HepG2 (cell line): ENCODE measurements at regions not wholly inside any gene's neighbourhood (a gene's known extent, or its start where the extent isn't known, plus 50 kb on each side); places are given as distances from the start of the nearest gene placed in this dataset.
A peak's percentile ranks its signal among the peaks of the same experiment; 100 is the strongest.

Source experiments
- ARID5B ChIP-seq: IDR thresholded peaks from 2 replicates; pipeline ENCODE4 v1.4.0; 2020; ENCODE audit warnings: mild to moderate bottlenecking, missing genetic modification reagents
- CREBL2 ChIP-seq: sonication (generic); formaldehyde crosslinking; IDR thresholded peaks from 2 replicates; pipeline ENCODE4 v1.8.1; 2023; ENCODE audit warnings: missing genetic modification reagents, mild to moderate bottlenecking, borderline replicate concordance
- SYNCRIP ChIP-seq: fragments of 200-400 bp; formaldehyde crosslinking; IDR thresholded peaks from 2 replicates; pipeline ENCODE4 v1.6.1; 2018; ENCODE audit warnings: mild to moderate bottlenecking, low read depth, low read length; ENCODE audit not compliant: insufficient read depth
- TAF15 ChIP-seq: fragments of 200-400 bp; formaldehyde crosslinking; IDR thresholded peaks from one replicate; pipeline ENCODE4 v1.6.1; 2018; ENCODE audit warnings: mild to moderate bottlenecking, low read depth, low read length; ENCODE audit not compliant: poor library complexity, severe bottlenecking
- TRAFD1 ChIP-seq: sonication (generic); formaldehyde crosslinking; IDR thresholded peaks from 2 replicates; pipeline ENCODE4 v1.5.1; 2020; ENCODE audit warnings: missing genetic modification reagents, mild to moderate bottlenecking, borderline replicate concordance
- YEATS4 ChIP-seq: sonication (generic); formaldehyde crosslinking; IDR thresholded peaks from 2 replicates; pipeline ENCODE4 v1.4.0; 2020; ENCODE audit warnings: missing genetic modification reagents, borderline replicate concordance
- ZBTB37 ChIP-seq: sonication (generic); formaldehyde crosslinking; IDR thresholded peaks from 2 replicates; pipeline ENCODE4 v1.4.0; 2020; ENCODE audit warnings: mild to moderate bottlenecking, missing genetic modification reagents
- ZFP36 ChIP-seq: fragments of 150-350 bp; IDR thresholded peaks from 2 replicates; pipeline ENCODE4 v1.6.1; 2018; ENCODE audit warnings: borderline replicate concordance, low read length, low read depth; ENCODE audit not compliant: partially characterized antibody
- ZNF317 ChIP-seq: sonication (generic); formaldehyde crosslinking; IDR thresholded peaks from 2 replicates; pipeline ENCODE4 v1.5.0; 2020; ENCODE audit warnings: mild to moderate bottlenecking, missing genetic modification reagents
- ZNF451 ChIP-seq: sonication (generic); formaldehyde crosslinking; IDR thresholded peaks from 2 replicates; pipeline ENCODE4 v1.5.0; 2020; ENCODE audit warnings: mild to moderate bottlenecking, missing genetic modification reagents
- ZNF572 ChIP-seq: sonication (generic); formaldehyde crosslinking; IDR thresholded peaks from 2 replicates; pipeline ENCODE4 v1.5.1; 2020; ENCODE audit warnings: mild to moderate bottlenecking, missing genetic modification reagents
- ZSCAN31 ChIP-seq: sonication (generic); formaldehyde crosslinking; IDR thresholded peaks from 2 replicates; pipeline ENCODE4 v1.5.0; 2020; ENCODE audit warnings: low read depth, mild to moderate bottlenecking, missing genetic modification reagents
- TF ChIP-seq, protein P1 (sequence below): sonication (generic); formaldehyde crosslinking; conservative IDR thresholded peaks from 2 replicates; pipeline ENCODE4 v1.8.0; 2022; ENCODE audit warnings: missing genetic modification reagents
- TF ChIP-seq, protein P2 (sequence below): sonication (generic); formaldehyde crosslinking; IDR thresholded peaks from 2 replicates; pipeline ENCODE4 v1.4.0; 2020; ENCODE audit warnings: missing genetic modification reagents, borderline replicate concordance
- TF ChIP-seq, protein P3 (sequence below): sonication (generic); formaldehyde crosslinking; IDR thresholded peaks from 2 replicates; pipeline ENCODE4 v1.5.0; 2020; ENCODE audit warnings: missing genetic modification reagents, mild to moderate bottlenecking, borderline replicate concordance

DNA sequence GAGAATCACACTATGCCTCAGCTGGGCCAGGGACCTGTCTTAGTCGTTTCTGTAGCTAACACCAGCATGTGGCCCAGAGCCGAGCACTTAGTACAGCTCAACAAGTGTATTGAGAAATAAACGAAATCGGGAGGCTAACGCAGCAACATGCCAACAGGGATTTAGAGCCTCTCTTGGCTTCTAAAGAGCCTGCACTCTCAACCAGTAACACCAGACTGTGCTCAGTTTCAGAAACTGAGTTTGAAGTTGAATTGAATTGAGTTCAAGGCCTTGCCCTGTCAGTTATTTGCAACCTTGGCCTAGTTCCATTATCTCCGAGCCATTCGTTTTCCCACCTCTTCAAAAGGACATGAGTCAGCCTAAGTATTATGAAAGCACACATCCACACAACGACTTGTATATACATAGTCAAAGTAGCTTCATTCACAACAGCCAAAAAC is 71.3 kb upstream of the LDB2 start (continued):
- TF ChIP-seq, protein P1, sequence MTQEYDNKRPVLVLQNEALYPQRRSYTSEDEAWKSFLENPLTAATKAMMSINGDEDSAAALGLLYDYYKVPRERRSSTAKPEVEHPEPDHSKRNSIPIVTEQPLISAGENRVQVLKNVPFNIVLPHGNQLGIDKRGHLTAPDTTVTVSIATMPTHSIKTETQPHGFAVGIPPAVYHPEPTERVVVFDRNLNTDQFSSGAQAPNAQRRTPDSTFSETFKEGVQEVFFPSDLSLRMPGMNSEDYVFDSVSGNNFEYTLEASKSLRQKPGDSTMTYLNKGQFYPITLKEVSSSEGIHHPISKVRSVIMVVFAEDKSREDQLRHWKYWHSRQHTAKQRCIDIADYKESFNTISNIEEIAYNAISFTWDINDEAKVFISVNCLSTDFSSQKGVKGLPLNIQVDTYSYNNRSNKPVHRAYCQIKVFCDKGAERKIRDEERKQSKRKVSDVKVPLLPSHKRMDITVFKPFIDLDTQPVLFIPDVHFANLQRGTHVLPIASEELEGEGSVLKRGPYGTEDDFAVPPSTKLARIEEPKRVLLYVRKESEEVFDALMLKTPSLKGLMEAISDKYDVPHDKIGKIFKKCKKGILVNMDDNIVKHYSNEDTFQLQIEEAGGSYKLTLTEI: no peak
- TF ChIP-seq, protein P2, sequence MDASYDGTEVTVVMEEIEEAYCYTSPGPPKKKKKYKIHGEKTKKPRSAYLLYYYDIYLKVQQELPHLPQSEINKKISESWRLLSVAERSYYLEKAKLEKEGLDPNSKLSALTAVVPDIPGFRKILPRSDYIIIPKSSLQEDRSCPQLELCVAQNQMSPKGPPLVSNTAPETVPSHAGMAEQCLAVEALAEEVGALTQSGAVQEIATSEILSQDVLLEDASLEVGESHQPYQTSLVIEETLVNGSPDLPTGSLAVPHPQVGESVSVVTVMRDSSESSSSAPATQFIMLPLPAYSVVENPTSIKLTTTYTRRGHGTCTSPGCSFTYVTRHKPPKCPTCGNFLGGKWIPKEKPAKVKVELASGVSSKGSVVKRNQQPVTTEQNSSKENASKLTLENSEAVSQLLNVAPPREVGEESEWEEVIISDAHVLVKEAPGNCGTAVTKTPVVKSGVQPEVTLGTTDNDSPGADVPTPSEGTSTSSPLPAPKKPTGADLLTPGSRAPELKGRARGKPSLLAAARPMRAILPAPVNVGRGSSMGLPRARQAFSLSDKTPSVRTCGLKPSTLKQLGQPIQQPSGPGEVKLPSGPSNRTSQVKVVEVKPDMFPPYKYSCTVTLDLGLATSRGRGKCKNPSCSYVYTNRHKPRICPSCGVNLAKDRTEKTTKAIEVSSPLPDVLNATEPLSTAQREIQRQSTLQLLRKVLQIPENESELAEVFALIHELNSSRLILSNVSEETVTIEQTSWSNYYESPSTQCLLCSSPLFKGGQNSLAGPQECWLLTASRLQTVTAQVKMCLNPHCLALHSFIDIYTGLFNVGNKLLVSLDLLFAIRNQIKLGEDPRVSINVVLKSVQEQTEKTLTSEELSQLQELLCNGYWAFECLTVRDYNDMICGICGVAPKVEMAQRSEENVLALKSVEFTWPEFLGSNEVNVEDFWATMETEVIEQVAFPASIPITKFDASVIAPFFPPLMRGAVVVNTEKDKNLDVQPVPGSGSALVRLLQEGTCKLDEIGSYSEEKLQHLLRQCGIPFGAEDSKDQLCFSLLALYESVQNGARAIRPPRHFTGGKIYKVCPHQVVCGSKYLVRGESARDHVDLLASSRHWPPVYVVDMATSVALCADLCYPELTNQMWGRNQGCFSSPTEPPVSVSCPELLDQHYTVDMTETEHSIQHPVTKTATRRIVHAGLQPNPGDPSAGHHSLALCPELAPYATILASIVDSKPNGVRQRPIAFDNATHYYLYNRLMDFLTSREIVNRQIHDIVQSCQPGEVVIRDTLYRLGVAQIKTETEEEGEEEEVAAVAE (CRISPR knock-in tag): no peak
- no peak for TF ChIP-seq ZFP36
- no peak for TF ChIP-seq ZNF451
- TF ChIP-seq YEATS4 (CRISPR knock-in tag): no peak
- TF ChIP-seq ARID5B (CRISPR knock-in tag): peak; percentile 74
- TF ChIP-seq ZSCAN31 (CRISPR knock-in tag): no peak
- TF ChIP-seq ZNF572 (CRISPR knock-in tag): no peak
- no peak for TF ChIP-seq SYNCRIP
- TF ChIP-seq, protein P3, sequence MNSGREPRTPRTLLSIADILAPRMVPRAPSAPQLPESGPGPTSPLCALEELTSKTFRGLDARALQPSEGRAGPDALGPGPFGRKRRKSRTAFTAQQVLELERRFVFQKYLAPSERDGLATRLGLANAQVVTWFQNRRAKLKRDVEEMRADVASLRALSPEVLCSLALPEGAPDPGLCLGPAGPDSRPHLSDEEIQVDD (CRISPR knock-in tag): no peak
- no peak for TF ChIP-seq ZBTB37 (CRISPR knock-in tag)
- TF ChIP-seq CREBL2 (CRISPR knock-in tag): no peak
- no peak for TF ChIP-seq ZNF317 (CRISPR knock-in tag)
- no peak for TF ChIP-seq TRAFD1 (CRISPR knock-in tag)
- no peak for TF ChIP-seq TAF15
